ENCODE measurements at regions not wholly inside any gene's neighbourhood (a gene's known extent, or its start where the extent isn't known, plus 50 kb on each side); places are given as distances from the start of the nearest gene placed in this dataset.

DNA sequence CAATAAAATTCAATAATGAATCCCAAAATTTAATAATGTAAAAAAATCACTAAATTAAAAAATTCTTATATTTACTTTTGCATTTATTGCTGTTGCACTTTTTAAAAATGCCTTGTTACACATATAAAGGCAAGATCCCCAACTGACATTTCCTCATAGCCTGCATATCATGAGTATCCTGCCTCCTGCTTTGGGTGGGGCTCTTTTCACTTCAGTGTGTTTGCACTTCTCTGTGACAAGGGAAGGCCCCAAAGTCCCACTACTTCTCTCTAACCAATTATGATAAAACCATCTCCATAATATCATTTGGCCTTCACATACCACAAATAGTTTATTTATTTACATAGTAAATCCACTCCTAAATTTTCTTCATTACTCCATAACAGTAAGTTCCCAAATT is 446.1 kb upstream of the MARCKS start:
- DNase-seq (ENCODE audit: low spot score): no peak

DNA sequence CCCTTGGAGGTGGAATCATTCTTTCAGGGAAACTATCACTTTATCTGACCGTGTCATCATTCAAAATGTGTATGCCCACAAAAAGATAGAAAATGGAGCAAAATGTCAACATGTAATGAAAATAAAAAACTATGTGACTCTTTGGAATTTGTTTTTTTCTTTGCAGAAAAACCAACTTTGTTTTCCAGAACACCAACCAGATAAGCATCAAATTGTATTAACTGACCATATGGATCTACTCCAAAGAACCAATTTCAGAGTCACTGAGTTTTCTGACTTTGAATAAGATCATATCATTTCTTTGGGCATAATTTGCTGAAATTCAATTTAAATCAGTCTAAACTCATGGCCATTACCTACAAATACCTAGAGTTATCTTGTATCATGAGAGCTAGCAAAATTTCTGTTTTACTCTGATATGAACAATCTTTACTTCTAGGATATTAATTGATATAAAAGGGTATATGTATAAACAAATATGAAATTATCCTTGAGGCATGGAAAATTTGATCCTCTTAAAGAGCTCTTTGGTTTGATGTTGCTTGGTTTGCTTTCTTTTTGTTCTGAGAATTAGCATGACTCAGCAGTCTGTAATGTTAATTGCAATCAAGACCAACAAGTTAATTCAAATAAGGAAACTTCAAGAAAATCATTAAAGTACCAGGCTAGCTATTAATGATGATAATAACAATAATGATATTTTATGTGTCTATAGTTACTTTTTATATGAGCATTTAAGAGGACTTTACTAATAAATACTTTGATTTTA is 444.4 kb upstream of the MARCKS start:
- DNase-seq (ENCODE audit: low spot score): no peak

DNA sequence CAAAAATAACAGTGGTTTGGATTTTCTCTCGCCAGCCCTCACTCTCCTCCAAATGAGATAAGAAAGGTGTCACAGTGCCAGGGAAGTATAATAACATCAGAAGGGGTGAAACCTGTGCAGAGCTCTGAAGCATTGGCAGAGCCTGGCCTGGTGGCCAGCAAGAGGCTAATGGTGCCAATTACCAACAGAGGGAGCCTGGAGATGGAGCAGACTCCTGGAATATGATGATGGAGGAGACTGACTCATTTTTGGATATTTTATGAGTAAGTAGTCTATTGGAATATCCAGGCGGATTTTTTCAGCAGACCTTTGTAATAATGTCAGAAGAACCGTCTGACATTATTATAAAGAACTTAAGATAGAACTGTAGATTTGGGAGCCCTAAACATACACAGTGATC is 442.6 kb upstream of the MARCKS start:
- no peak for DNase-seq (ENCODE audit: low spot score)

DNA sequence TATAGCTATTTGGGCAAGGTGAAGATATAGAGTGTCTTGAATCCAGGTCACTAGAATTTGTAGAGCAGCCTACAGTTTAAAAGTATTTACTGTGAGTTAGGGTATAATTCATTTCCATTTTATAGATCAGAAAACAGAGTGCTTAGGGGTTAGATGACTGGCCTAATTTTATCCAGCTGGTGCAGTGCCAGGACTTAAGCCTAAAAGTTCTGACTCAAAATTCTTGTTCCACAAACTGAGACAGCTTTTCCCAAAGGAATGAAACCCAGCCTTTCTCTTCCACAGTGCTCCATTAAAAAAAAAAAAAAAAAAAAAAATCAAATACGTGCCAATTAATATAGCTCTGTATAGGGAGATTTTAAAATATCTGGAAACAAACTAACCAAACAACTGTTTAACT is 441.0 kb upstream of the MARCKS start:
- no peak for DNase-seq (ENCODE audit: low spot score)

DNA sequence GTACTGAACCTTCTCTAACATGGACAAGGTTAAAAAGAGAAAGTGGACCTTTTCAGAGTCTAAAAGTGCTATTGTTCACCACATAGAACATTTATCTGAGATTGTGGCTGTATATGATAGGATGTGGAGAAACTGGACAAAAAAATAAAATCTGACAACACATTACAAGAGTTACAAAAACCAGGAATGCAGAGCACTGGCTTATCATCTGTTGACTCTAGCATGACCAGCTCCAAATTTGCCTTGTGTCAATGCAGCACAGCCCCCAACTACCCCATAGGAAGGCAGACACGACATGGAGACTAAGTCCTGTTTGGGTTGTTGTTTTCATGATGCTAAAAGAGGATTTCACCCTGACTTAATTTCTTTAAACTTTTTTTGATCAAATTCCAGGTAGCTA is 436.9 kb upstream of the MARCKS start:
- no peak for DNase-seq (ENCODE audit: low spot score)

DNA sequence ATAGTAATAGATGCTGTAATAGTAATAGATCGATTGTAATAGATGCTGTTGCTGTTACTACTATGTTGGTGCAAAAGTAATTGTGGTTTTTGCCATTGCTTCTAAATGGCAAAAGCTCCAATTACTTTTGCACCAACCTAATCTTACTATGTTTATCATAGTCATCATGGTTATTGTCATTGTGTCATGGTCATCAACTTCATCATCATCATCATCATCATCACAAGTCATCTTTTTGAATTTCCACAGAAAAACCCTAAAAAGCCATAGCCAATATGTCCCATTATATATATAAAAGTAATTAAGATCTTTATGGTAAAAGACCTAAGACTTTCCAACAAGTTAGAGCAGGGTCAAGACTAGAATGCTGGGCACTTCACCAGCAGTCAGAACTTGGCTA is 435.1 kb upstream of the MARCKS start:
- DNase-seq (ENCODE audit: low spot score): no peak

DNA sequence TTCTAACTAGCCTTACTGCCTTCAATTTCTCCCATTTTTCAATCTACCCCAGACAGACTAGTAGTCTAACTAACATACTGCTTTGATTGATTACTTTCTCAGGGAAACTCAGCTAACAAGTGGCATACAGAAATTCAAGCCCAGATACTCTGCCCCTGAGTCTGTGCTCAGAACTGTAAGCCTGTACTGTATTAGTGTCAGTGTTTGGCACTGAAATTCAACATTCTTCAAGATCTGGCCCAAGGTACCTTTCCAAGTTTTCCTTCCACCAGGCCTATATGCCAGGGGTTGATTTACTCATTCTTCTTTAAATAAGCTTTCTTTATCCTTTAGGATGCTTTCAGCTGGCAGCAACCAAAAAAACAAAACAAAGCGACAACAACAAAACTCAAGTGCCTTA is 433.2 kb upstream of the MARCKS start:
- no peak for DNase-seq (ENCODE audit: low spot score)

DNA sequence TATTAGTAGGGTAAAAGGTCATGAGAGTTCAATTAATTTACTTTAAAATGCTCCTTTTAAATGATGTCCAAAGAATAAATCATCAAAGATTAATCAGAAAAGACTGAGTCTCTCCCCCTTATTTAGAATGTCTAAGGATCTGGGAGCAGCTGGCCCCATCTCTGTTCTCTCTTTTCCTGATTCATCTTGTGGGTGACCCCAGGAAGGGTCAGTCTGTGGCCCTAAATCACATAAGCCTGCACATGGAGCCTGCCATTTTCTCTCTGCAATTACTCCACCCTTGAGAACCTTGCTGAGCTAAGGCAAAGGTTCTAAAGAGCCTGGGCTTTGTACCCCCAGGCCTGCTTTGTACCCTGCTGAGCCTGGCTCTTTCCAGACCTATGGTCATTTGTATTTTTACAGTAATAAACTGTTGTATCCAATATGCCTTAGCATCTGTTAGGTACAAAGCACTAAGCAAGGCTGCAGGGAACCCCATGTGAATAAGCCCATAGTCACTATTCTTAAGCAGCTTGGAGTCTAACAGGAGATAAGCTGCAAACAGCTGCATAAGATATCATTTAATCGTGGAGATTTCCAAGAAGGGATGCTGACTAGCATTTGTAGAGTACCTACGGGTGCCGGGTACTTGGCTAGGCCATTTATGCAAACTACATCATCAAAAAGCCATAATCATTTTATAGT is 431.0 kb upstream of the MARCKS start:
- no peak for DNase-seq (ENCODE audit: low spot score)

DNA sequence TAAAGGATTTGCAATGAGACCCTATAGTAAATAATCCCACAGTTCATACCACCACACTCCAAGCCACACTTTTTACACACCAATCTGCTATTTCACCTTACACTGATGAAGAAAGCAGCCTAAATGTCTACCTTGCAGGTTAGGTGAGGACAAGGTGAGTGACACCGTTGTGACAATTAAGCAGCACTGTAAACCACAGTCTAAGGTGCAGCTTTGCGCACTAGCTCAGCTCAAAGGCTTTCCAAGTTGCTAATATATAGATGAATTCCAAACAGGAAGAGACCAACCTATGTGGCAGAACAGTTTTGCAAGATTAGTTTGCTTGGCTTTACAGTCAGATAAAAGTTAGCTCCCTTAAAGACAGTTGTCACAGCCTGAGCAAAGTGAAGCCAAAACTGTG is 429.5 kb upstream of the MARCKS start:
- DNase-seq (ENCODE audit: low spot score): no peak

DNA sequence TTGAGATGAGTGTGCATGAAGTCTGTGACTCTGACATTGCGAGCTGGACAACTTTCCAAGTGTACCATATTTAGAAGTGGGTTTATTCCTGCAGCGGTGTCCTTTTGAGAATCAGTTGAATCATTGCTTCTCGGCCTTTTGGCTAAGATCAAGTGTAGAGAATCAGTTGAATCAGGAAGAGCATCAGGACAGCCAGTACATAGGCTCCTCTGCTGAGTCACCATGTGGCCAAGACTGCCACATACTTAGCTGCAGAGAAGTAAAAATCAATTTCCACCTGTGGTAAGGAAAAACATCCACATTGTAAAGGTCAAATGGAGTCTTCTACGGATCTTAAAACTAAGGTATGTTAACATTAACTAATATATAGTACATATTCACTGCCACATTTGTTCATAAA is 428.4 kb upstream of the MARCKS start:
- DNase-seq (ENCODE audit: low spot score): no peak

DNA sequence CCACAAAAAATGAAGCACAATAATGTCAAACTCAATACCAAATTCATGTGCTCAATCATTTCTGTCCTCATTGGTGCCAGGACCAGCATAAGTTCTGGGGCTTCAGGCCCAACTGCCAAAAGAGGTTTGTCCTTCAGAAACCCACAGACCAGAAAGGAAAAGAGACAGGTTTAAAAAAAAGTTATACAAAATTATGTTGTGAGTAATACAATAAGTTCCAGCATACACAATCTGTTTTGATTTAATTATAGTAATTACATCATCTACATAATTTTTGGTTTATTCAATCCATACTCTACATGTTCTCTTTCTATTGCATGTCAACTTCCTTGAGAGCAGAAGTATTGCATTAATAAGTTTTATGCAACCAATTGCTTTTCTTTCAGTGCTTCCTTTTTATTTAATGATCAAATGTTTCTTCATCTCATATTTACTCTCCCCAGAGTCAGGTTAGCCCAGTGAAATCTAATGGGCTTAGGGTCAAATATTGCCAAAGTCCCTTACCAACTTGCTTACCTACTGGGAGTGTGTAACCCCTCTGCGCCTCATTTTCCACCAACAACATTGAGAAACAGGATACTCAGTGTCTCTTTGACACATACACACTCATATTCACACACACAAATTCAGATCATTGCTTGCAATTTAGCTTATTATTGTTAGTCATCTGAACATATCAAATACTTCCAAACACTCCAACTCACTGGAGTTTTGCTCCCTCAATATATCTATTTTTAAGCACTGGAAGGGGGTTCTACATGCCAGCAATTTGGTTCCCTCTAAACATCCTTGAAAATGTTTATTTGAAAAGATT is 424.4 kb upstream of the MARCKS start:
- DNase-seq (ENCODE audit: low spot score): no peak

DNA sequence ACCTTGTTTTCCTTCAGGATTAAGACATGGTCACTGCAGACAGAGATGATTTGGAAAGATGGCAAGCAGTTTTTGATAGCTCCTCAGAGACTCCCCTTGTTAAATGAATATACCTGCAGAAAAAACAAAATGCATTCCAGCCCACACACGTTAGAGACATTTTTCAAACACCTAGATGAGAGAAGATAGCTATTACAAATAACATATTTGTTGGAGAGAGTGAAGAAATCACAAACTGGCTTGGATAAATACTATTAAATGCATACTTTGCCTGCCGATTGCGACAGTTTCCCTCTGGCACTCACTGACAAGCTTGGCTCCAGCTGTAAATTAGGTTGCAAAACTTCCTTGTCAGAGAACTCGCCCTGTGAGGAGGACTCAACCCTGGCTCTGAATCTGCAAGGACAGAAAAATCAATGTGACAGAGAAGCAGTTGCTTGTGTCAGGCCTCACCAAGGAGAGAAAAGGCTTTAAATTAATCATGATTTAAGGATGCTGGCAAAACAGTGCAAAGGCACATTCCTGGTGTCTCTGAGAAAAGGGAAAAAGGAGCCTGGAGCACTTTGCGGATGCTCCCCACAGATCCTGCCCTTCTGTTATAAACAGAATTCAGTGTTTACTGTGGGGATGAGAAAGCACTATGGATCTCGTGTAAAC is 423.7 kb upstream of the MARCKS start:
- no peak for DNase-seq (ENCODE audit: low spot score)

DNA sequence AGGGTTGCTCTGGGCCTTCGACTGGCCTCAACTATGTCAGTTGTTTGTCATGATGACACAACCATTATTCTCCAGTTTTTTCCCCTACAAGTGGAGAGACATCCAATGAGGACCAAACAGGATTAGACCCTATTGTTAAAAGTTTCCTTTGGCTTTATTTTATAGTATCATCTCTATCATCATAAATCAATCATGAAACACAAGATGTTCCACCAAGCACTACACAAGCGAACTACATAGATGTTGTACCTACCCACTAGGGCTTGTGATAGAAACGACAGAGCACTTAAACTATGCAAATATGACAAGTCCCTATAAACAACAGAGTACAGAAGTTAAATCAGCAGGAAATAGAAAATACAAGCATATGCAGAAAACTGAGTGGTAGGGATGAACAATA is 422.5 kb upstream of the MARCKS start:
- no peak for DNase-seq (ENCODE audit: low spot score)

DNA sequence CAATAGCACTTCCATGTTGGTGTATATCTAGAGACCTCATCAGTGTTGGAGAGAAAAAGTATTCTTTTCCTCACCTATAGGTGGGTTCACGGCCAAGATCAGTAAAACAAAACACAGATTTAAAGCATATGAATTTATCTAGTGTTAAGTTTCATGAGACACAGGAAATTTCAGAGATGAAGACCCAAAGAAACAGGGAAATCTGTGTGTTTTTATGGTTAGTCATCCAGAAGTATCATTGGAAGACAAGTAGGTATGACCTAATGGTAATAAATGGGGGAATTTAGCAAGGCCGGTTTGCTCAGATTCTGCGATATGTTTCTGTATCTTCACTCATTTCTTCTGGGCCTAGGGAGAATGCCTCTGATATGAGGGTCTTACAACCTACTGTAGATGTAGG is 419.6 kb upstream of the MARCKS start:
- DNase-seq (ENCODE audit: low spot score): no peak

DNA sequence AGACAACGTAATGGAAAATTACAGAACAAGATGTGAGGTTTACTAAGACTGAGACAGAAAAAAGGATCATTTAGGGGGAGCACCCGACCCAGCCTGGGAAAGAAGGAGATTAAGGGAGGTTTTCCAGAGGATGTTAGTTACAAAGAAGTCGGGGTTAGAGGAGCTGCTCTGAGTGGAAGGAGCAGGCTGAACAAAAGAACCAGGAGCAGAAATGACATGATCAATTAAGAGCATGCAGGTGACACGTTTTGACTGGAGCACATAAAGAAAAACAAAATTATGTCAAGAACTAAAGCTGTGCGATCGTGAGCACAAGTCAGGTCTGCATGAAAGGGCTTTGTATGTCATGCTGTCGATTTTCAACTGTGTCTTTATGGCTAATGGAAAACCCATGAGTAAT is 417.3 kb upstream of the MARCKS start:
- no peak for DNase-seq (ENCODE audit: low spot score)

DNA sequence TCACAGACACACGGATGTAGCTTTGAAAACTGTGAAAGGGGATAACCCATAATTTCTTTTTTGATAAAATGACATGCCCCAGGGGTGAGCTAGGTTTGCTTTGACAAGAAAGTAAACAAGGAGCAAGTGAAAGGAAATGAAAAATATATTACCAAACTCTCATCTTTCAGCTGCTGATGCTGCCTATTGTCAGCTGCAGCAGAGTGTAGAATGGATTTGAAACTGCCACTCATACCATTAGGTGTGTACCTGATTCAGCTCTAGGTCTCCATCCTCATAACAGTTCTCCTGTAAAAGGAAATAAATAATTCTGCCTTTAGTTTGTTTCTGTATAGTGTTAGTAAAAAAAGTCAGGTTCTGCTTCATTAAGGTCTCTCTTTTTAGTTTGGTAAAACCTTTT is 415.1 kb upstream of the MARCKS start:
- no peak for DNase-seq (ENCODE audit: low spot score)

DNA sequence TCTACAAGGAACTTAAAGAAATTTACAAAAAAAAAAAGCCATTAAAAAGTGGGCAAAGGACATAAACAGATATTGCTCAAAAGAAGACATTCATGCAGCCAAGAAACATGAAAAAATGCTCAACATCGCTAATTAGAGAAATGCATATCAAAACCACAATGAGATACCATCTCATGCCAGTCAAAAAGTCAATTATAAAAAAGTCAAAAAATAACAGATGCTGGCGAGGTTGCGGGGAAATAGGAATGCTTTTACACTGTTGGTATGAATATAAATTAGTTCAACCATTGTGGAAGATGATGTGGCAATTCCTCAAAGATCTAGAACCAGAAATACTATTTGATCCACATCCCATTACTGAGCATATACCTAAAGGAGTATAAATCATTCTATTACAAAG is 411.9 kb upstream of the MARCKS start:
- no peak for DNase-seq (ENCODE audit: low spot score)

DNA sequence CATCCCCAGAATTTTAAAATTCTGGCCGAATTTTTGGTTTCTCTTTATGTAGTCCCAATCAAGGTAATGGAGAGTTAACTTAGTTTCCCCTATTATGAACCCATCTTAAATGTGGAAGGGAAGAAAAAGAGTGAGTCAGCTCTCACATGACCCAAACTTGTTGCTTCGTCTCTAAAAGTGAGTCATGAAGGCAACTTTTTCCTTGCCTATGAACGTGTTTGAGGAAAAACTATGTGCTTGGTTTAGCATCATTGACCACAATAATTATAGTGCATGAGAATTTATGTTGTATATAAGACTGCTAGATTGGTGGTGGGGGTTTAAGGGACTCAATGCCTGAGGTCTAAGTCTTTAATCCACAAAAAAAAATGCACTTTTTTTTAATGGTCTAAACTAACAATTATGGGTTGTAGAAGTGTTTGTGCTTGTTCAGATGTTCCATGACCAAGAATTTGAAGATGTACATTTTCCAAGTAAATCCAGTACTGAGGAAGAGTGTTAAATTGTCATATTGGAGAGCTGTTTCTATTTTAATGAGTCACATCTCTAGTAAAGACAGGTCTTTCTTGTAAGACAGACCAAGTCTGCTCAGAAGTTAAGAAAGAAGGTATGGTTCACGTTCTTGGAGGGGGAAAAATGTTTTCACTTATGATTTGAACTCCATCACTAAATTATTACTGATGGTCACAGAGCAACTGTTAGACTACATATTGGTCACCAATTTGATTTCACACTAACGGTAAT is 409.9 kb upstream of the MARCKS start:
- DNase-seq (ENCODE audit: low spot score): no peak

DNA sequence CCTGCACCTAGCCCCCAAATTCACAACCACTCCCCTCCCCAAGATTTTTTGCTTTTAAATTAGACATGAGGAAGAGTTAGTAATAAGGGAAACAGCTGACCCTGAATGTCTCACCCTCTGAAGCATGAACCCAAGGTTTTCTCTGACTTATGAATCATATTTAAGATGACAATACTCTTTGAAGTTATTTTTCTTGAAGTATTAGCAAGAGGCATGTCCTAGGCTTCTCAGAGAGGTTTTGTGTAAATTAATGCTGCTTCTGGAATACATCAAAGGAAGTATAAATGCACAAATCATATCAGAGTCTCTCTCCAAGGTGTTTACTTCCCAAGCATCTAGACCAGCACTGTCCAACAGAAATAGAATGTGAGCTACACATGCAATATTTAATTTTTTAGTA is 408.1 kb upstream of the MARCKS start:
- no peak for DNase-seq (ENCODE audit: low spot score)

DNA sequence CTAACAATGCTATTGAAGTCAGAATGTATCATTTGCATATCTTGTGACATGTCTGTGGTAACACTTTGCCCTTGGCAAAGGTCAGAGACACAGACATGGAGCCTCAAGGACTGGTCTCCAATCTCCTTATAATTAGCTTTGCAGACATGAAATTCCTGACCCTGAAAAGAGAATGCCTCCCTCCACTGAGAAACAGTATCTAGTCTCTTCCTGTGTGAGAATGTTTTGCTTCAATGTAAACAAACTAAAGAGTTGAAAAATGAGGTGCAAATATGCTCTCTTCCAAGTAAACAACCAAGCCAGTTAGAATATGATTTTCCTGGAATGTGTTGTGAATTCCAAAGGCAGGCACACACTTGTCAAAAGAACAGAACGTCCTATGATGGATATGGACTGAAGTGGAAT is 407.1 kb upstream of the MARCKS start:
- DNase-seq (ENCODE audit: low spot score): no peak

DNA sequence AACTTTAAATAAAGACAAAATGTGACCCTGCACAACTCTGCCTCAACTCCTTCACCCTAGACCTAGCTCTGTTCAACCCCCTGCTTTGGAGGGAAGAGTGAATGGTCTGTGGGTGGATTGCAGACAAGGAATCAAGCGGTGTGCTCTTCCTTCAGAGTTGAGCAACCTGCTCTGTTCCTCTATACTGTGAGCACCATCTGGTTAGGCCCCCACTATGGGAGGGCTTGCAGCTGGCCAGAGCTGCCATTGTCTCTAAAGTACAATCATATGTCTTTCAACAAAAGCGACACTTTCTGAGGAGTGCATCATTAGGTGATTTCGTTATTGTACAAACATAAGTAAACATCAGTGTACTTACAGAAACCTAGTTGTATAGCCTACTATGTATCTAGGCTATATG is 406.1 kb upstream of the MARCKS start:
- DNase-seq (ENCODE audit: low spot score): no peak

DNA sequence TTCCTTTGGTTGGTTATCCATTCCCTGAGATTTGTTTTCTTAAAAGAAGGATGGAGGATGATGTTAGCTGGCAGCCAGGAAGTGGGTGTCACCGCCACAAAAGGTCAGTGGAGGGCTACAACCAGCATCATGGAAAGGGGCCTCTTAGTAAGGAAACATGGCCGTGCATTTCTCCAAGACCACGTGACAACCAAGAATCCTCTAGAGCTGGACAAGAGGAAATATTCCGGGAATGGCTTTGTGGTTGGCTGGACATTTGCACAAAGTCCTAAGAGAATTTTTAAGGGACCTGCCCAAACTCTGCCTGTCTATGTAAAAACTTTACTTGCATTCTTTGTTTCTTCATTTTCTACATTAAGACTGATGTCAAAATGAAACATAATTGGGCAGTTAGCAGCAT is 399.9 kb upstream of the MARCKS start:
- DNase-seq (ENCODE audit: low spot score): no peak

All from activated CD4-positive, alpha-beta T cell treated with anti-CD3 and anti-CD28 coated beads, Interleukin-2, Interleukin-4, amounts not matched to agents 100 ng/mL and 50 ng/mL, durations not matched to agents 16 hours and 8 hours (primary cell).